Glomerular endothelial cell (primary cell): ENCODE measurements at regions not wholly inside any gene's neighbourhood (a gene's known extent, or its start where the extent isn't known, plus 50 kb on each side); places are given as distances from the start of the nearest gene placed in this dataset.

ENCODE experiments used
- DNase-seq: peaks from one replicate; pipeline ENCODE4 v3.0.0-alpha.2; 2011; ENCODE audit warnings: low read depth, low spot score; ENCODE audit errors: extremely low read depth

DNA sequence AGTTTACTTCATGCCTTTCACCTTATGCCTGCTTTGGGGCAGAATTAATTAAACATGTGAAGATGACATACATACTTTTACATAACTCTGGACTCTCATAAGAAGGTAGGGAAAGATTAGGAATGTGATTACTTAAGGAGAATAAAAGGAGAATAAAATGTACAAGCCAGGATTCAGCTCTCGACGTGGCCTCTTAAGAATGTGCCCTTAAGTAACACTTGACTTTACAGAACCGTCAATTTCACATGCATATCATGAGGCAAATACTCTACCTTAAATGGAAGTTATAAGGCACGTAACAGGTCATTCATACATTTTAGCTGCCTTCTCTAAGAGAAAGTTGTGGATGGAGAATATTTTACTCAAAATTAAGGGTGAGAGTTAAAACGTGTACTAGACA lies 263.7 kb upstream of the LMCD1 start:
- no peak for DNase-seq

DNA sequence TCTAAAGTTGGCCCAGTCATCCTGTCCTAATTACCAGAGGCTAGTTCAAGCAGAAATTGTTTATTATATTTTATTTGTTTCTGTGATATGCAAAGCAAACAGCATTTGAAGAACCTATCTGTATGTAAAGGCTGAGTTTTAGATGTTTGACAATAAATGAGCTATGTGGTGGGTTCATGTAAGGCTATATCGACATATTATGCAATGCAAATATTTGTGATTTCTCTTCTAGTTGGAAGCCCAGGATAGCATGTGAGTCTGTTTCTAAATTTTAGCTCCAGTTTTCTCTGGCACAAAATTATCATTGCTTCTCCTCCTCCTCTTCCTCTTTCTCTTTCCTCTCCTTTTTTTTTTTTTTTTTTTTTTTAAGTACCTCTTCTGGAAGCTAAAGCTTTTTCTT lies 263.2 kb upstream of the LMCD1 start:
- DNase-seq: no peak

GRCh38 chr3:8239095-8239494 lies 262.5 kb upstream of the LMCD1 start:
- no peak for DNase-seq

DNA sequence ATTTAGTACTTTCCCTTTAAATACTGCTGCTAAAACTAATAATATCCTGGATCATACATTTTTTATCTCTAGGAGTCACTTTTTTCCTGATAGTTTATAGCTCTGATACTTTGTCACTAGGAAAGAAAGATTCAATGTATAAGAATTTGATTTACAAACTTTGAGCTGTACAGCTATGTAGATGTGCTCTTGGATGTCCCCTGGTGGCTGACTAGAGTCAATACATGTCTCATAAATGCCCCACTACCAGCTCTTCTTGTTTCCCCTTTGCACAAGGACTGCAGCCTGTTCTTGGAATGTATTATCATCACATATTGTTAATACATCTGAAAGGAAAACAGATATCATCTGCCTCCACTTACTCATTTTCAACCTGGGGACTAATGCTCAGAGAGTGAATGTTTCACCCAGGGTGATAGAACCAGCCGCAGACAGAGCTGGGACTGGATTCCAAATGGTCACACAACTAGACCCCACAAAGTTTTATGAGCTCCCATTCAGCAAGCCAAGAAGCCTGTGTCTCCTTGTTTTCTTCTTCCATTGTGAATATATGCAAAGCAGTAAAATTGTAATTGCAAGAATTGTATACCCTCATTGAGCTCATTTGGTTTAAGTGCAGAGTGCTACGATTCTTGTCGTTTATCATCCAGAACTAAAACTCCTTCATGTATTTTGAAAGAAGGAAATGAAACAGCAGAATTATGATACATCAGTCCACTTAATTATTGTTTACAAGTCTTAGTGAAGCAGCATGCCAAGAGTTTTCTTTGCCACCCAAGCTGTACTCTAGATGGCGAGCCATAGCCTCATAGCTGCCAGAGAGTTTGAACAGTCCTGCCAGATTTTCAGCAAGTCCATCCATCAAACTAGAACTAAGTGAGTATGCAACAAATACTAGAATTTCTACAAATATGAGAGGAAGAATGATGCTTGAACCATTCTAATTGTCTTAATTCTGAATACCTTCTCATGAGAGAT lies 261.6 kb upstream of the LMCD1 start:
- DNase-seq: peak; percentile 31

DNA sequence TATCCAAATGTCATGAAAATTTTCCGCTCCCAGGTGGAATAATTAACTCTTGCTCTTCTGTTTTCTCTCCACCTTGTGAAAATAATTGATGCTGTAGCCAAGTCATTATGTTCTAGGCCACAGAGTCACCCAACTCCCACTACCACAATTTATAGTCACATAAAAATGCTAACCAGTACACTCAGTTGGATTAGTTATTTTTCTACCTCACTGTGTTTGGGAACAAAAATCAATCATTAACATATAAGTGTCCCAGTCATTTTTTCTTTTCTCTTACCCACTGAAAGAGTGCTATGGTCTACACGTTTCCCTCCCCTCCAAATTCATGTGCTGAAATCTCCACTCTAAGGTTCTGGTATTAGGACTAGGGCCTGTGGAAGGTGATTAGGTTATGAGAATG lies 255.6 kb upstream of the LMCD1 start:
- no peak for DNase-seq

GRCh38 chr3:8253201-8253600 lies 248.4 kb upstream of the LMCD1 start:
- DNase-seq: no peak

DNA sequence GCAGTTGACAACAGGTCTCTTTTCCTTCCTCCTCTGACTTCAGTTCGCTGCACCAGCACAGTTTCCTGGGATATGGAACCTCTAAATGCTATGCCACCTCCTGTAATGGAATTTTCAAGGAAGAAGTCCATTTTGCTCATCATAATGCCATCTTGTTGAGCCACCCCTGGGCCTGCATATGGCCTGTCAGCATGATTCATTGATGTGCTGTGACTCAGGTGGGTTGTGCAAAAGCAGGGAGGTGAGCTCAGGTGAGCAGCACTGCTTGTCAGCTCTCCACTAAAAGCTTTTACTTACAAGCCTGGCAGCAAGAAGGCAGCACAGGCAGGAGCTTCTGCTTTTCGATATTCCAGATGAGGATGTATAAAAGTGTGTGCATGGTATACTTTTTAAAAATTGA lies 247.1 kb upstream of the LMCD1 start:
- no peak for DNase-seq

DNA sequence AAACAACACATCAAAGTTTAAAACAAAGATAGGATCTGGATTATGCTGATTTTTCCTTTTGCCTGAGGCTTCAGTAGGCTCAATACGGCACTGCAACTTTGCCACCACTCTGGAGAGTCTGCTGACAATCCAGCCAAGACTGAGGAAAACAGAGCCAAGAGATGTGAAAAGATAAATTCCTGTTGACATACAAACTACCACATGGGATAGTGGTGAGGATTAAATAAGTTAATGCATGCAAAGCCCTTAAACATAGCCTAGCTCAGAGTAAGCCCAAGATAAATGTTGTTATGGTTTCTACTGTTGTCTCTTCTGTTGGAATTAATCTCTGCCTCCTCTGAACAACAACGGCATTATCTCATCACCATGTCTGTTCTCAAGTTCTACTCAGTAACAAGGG lies 245.9 kb upstream of the LMCD1 start:
- DNase-seq: no peak

DNA sequence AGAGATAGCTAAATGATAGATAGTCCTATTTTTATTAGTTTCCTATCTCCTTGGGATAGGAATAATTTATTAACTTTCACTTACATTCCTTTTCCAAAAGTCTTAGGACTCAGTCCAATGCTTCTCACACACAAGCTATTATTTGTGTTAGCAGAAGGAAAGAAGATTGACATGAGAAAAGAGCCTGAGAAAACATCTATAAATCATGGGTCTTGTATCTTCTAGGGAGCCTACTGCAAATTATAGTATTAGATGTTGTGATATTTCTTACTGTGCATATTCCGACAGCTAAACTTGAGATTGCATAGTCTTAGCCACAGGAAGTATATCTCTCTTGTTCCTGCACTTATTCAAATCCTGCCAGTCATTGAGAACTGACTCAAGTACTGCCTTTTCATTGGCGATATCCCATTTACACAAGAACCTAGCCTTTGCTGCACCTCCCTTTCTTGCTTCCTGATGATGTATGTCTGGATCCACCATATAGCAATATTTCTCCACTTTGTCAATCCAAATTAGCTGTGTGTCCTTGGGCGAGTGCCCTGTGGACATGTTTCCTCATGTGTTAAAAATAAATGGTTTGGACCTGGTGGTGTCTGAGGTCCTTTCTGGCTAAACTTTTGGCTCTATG lies 245.1 kb upstream of the LMCD1 start:
- no peak for DNase-seq

GRCh38 chr3:8261018-8261417 lies 240.6 kb upstream of the LMCD1 start:
- no peak for DNase-seq

- no peak for DNase-seq
Measured at GRCh38 chr3:8266730-8267131, 234.9 kb upstream of the LMCD1 start.

DNA sequence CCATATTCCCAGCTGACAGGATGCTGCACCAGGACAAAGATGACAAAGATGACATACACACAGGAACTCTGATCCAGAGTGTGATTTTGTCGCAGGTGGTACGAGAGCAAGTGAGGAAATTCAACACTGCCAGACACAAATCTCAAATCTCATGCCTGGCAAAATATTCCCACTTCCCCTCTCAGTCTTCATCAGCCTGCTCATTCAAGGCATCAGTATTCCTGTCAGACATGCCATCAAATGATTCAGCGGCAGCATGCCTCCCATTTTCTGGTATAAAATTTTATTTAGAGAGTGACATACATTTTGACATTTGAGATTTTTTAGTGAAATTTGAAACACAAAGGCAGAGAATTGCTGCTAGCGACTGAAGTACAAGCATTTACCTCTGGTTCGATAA lies 228.1 kb upstream of the LMCD1 start:
- DNase-seq: no peak

DNA sequence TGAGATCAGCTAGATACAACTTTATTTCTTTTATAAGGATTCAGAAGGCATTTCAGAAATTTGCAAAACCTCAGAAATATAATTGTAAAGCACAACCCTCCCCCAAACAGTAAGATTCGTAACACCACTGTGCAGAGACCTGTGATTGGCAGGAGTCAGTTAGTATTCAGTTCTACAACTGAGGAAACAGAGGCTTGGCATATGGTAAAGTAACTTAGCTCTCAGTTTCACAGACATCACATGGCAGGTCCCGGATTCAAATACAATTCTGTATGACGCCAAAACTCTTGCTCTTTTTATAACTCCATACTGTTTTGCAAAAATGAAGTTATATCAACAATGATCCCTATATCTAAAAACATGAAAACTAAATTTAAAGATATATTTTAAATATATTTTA lies 225.6 kb upstream of the LMCD1 start:
- no peak for DNase-seq

DNA sequence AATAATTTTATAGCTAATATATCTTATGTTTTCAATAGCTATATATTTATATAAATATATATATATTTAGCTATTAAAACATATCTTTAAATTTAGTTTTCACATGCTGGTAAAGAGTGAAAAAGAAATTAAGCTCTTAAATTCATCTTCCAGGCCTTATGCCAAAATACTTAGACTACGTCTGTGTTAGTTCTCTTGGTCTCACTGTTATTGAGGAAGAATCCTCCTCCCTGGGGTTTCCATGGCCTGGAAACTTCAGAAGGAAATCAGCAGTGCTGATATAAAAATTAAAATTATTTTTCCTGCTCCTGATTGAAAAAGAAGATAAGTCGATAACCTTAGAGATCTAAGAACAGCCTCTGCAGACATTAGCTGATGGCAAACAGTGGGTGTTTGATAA lies 225.1 kb upstream of the LMCD1 start:
- DNase-seq: no peak

DNA sequence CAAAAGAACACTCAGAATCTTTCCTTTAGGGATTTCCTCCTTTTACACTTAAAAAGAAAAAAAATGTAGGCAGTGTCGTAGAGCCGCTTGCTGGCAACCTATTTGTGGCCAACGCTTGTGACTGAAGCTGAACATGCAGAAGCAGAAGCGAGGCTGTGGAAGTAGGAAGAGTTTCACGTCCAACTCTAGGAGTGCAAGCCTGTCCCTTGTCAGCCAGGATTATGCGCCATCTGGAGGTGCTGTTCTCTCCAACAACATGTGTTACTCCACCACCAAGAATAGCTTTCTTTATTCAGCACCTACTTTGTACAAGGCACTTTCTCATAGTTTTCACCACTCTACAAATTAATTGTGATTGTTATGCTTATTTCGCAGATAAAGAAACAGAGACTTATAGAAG lies 223.2 kb upstream of the LMCD1 start:
- DNase-seq: no peak

GRCh38 chr3:8279476-8279875 lies 222.1 kb upstream of the LMCD1 start:
- DNase-seq: no peak

- no peak for DNase-seq
Measured at GRCh38 chr3:8279886-8280550, 221.6 kb upstream of the LMCD1 start.

- DNase-seq: no peak
Measured at GRCh38 chr3:8282541-8283165, 219.0 kb upstream of the LMCD1 start.

DNA sequence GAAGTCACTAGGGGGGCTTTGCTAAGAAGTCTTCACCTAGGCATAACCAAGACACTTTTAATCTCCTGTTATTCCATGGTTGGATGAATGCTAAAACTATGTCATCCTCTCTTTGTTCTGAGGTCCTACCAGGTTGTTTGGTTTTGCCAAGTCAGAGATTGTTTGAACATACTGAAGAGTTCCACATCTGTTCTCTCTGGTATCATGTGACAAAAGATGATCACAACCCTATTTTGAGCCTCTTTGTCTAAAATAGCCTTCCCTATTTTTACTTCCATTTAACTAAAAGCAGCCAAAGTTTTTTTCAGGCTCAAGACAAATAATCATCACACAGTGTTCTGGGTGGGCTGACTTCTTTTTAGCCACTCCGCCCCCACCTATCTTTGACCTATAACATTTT lies 218.4 kb upstream of the LMCD1 start:
- no peak for DNase-seq

GRCh38 chr3:8286086-8286485 lies 215.5 kb upstream of the LMCD1 start:
- no peak for DNase-seq

GRCh38 chr3:8286749-8287148 lies 214.9 kb upstream of the LMCD1 start:
- DNase-seq: no peak
